GM21447 (cell line): ENCODE measurements at regions not wholly inside any gene's neighbourhood (a gene's known extent, or its start where the extent isn't known, plus 50 kb on each side); places are given as distances from the start of the nearest gene placed in this dataset.

Experiments
- ATAC-seq: cut with Tn5 transposase; IDR thresholded peaks from one replicate; pipeline ENCODE4 v1.9.1; 2021; ENCODE audit not compliant: unreplicated experiment

GRCh38 chr7:136183981-136184380 lies 206.8 kb upstream of the MTPN start:
- ATAC-seq, result no peak

DNA sequence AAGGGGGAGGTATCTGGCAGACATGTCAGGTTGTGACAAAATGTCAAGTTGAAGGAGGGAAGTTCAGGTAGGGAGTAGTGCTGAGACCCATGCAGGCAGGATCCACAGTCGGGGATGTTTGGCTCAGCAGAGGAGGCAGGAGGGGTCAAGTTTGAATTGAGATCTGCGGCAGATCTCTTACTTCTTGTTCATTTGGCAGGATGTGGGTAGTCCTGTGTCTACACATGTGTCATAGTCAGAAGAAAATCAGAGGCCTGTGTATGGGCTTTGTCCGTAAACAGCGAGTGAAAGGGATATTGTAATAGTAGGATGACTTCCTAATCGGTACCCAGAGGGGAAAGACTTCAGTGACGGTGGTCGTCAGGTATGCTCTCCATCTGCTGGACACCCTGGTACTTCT lies 203.8 kb upstream of the MTPN start:
- no peak for ATAC-seq

GRCh38 chr7:136179851-136180721 lies 202.9 kb upstream of the MTPN start:
- ATAC-seq, result no peak

DNA sequence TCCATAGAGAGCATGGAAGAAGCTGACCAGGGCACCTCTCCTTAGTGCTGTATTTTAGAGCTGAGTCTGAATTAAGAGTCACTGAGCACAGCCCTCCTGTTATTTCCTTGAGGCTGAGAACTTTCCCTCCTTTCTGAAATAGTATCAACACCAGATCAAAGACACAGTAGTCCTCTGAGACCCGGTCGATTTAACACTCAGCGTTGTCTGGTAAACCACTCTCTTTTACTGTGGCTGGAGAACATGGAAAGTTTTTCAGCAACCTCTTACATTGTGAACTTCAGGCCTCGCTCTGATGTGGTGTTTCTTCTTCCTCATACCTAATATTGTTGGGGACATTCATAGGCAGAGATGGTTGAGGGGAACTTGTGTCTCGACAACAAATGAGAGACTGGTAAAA lies 202.0 kb upstream of the MTPN start:
- no peak for ATAC-seq

DNA sequence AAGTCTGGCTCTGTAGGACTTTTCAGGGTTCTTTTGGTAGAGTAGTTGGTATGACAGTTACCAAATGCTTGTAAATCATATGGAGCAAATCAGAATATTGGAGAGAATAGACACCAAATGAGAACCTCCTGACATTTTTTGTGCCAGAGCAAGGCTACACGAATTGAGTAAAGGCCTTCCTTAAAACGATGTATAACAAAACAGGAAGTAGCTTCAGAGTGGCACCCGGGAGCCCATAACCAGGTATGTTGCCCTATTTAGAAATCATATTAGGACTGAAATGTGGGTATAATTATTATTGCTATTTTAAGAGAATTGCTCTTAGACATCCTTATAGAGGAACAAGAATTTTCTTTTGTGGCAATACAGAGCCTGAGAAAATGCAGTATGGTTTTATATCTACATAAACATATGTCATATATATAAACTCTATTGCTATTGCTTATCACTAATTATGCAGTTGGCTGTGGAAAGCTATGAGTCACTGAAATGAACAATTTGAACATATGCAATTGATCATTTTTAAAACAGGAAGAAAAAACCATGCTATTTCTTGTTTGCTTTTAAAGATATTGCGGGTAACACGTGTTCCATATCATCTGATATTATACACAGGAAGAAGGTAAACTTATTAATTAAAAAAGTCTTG lies 197.4 kb upstream of the MTPN start:
- ATAC-seq, result no peak

DNA sequence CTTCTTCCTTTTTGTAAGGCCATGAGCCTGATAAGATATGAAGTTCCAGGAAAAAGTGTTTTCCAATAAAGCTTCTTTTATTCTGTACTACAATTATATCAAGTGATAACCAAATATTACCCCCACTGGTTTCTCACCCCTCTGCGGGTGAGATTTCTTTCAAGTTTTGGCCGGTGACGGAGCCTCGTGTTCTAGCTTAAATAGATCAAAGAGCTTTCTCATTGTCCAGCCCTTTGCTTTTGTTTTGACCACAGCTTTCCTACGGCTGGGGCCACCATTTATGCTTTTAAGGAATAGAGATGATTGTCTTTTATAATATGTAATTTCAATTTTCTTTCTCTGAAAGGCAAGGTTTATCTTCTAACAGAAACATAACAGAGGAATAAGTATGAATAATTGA lies 196.7 kb upstream of the MTPN start:
- no peak for ATAC-seq

- no peak for ATAC-seq
These were observed 194.1 kb upstream of the MTPN start for GRCh38 chr7:136171233-136171632.

- no peak for ATAC-seq
These were observed 191.7 kb upstream of the MTPN start for GRCh38 chr7:136168821-136169220.

DNA sequence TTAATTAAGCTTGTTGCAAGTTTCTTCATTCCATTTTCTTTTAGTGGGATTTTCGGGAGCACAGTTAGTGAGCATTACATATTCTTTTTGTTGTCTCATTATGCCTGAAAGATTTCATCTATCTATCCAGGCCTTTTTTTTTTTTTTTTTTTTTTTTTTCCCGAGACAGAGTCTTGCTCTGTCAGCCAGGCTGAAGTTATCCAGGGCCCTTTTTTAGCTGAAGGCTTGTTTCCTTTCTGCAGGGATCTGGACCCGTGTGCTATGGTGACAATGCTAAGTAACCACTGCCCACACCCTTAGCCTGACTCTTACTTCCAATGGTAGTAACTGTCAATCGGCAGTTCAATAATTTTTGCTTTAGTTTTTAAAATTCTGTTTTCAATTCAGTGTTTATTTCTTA lies 190.8 kb upstream of the MTPN start:
- no peak for ATAC-seq

- no peak for ATAC-seq
These were observed 189.4 kb upstream of the MTPN start for GRCh38 chr7:136166521-136166920.

DNA sequence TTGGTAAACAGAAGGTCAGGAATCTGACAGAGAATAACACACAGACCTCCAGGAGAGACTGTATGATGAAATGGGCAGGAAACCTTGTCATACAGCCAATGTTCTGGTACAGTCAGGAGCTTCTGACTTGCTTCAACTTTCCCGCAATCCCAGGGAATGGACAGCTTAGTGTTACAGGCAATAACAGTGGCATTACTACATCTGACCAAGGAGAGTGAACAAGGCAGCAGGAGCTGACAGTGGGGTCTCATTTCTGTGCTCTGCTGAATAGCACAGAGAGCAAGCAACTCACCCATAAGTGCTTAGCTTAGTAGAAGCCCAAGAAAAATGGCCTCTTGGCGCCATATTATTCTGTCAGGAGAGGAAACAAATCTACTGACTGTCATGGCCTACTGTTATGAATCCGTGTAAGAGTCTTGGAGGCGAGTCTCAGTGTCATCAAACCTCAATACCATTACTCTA lies 186.2 kb upstream of the MTPN start:
- no peak for ATAC-seq

DNA sequence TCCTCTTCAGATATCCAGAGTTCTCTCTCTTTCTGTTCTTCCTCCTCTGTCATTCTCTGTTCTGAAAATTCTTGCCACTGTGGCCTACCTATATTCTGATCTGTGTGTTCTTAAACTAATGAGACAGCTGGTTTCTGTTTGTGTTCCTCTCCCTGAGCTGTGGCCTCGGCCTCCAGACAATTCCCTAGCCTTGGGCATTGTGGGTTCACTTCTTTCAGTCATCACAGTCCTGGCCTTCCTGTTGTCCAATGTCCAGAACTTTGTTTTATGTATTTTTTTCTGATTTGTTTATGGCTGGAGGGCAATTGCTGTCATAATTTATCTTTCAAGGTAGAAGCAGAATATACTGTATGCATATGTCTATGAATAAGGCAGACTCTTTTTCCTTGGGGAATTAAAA lies 173.2 kb upstream of the MTPN start:
- no peak for ATAC-seq

- no peak for ATAC-seq
These were observed 171.8 kb upstream of the MTPN start for GRCh38 chr7:136148920-136149319.

DNA sequence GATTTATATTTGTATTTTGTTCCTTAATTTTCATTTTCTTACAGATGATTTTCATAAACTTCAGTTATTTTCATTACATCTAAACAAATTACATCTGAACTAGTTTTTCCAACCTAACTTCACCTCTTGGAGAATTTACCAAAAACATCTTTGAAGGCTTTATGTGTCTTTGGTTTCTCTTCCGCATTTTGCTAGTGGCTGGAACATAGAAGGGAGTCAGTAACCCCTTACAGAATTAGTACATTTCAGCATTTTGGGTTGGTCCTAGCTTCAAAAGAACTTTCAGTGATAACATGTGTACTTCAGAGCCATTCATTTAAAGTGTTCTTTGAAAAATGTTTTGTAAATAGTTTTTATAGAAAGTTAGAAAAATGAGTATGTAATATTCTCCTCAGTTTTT lies 169.8 kb upstream of the MTPN start:
- ATAC-seq, result no peak

- ATAC-seq, result no peak
These were observed 167.0 kb upstream of the MTPN start for GRCh38 chr7:136144182-136144581.

DNA sequence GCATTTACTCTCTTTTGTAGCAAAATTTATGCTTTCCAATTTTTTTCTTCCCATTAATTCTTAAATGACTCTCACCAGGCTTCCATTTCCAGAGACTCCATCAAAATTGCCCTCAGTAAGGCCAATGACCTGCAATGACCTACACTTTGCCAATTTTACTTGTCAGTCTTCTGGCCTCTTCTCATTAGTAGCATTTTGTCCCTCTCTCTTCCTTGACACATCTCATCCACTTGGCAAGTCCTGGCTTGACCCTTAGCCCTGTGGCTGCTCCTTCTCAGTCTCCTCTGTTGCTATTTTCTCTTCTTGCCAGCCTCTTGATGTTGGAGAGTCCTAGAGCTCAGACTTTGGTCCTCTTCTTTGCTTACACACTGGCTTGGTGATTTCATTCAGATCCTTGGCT lies 166.1 kb upstream of the MTPN start:
- ATAC-seq, result no peak

- ATAC-seq, result no peak
These were observed 165.4 kb upstream of the MTPN start for GRCh38 chr7:136142583-136142982.

DNA sequence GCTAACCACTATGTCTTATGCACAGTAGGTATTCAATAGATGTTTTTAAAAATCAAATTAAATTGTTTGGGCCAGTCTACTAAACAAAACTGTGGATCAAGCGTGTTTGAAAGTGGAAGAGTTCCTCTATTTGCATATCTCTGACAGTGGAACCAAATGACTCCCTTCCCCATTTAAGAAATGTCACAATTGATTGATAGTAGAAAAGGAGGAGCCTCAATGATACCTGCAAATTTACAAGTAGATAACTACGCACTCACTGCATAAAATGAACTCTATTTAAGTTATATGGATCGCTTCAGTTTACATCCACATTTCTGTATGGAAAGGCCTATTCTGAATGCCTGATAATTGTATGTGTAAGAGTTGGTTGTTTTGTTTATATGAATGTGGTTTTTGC lies 163.3 kb upstream of the MTPN start:
- ATAC-seq, result no peak

DNA sequence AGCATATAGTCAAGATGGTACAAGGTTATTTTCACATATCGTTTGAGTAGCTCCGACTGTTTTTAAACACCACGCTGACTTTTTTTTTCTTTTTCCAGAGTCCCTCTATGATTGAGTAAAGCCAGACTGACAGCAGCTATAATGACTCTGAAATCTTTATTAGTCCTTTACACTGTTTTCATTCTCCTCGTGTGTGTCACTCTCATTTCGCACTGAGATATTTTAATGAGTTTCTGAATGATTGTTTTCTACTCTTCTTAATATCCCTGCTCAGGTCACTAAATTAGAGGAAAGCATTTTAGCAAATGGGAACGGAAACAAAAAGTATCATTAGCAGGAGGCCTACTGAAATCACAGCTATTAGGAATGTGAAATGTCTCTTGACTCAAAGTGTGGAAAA lies 162.3 kb upstream of the MTPN start:
- ATAC-seq, result no peak

DNA sequence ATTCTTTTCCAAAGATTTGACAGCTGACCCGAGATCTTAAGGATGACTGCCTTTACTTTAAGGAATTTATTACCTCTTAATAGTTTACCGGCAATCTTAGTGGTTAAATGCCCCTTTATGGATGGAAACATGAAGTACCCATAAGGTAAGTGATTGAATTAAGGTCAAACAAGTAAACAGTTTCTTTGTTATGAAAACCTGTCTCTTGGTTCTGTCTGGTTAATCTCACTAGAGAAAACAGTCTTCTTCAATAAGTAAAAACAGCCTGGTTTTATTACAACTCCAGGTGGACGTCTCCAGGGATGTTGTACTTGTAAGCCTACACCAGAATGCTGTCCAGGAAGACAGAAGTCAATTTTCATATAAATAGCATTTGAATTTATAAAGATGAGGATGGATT lies 161.8 kb upstream of the MTPN start:
- no peak for ATAC-seq

- ATAC-seq, result no peak
These were observed 159.8 kb upstream of the MTPN start for GRCh38 chr7:136136906-136137454.

- no peak for ATAC-seq
These were observed 157.3 kb upstream of the MTPN start for GRCh38 chr7:136134503-136134902.
